ENCODE measurements at regions not wholly inside any gene's neighbourhood (a gene's known extent, or its start where the extent isn't known, plus 50 kb on each side); places are given as distances from the start of the nearest gene placed in this dataset.

- Mint-ChIP-seq H3K4me1 (ENCODE audit: low read depth) (no peaks in the 10 kb centered on the region), H3K4me3 (no peak overlapping the region), H3K27me3 (no peaks in the 10 kb centered on the region), H3K36me3 (ENCODE audit: low read depth) (no peaks in the 10 kb centered on the region), H3K27ac (no peak overlapping the region), H3K9me3 (no peaks in the 10 kb centered on the region)
- intact Hi-C loops (cut with micrococcal nuclease): no loop called here
Observed at GRCh38 chr4:34047363-34047762, 2197.0 kb downstream of the ARAP2 start.

GRCh38 chr4:34066126-34066525, 2178.2 kb downstream of the ARAP2 start:
- no peaks in the 10 kb centered on the region for H3K4me1 Mint-ChIP-seq (ENCODE audit: low read depth)
- H3K27ac Mint-ChIP-seq: no peak overlapping the region
- no peaks in the 10 kb centered on the region for H3K27me3 Mint-ChIP-seq
- no peak overlapping the region for H3K4me3 Mint-ChIP-seq
- no peaks in the 10 kb centered on the region for H3K9me3 Mint-ChIP-seq
- intact Hi-C loops (cut with micrococcal nuclease): no loop called here
- H3K36me3 Mint-ChIP-seq (ENCODE audit: low read depth): no peaks in the 10 kb centered on the region

- H3K4me1 Mint-ChIP-seq (ENCODE audit: low read depth): no peaks in the 10 kb centered on the region
- no peaks in the 10 kb centered on the region for H3K9me3 Mint-ChIP-seq
- H3K36me3 Mint-ChIP-seq (ENCODE audit: low read depth): no peaks in the 10 kb centered on the region
- H3K4me3 Mint-ChIP-seq: no peak overlapping the region
- H3K27ac Mint-ChIP-seq: no peak overlapping the region
- intact Hi-C loops (cut with micrococcal nuclease): no loop called here
- no peaks in the 10 kb centered on the region for H3K27me3 Mint-ChIP-seq
Observed at GRCh38 chr4:34091451-34091850, 2152.9 kb downstream of the ARAP2 start.

GRCh38 chr4:34094114-34094513, 2150.2 kb downstream of the ARAP2 start:
- Mint-ChIP-seq H3K27ac (no peak overlapping the region), H3K4me3 (no peak overlapping the region), H3K36me3 (ENCODE audit: low read depth) (no peaks in the 10 kb centered on the region), H3K9me3 (no peaks in the 10 kb centered on the region), H3K27me3 (no peaks in the 10 kb centered on the region), H3K4me1 (ENCODE audit: low read depth) (no peaks in the 10 kb centered on the region)
- intact Hi-C loops (cut with micrococcal nuclease): no loop called here

GRCh38 chr4:34105311-34105710, 2139.0 kb downstream of the ARAP2 start:
- Mint-ChIP-seq H3K36me3 (ENCODE audit: low read depth) (no peaks in the 10 kb centered on the region), H3K9me3 (no peaks in the 10 kb centered on the region), H3K27me3 (no peaks in the 10 kb centered on the region), H3K4me1 (ENCODE audit: low read depth) (no peaks in the 10 kb centered on the region), H3K27ac (no peak overlapping the region), H3K4me3 (no peak overlapping the region)
- intact Hi-C loops (cut with micrococcal nuclease): no loop called here

- Mint-ChIP-seq H3K27me3 (no peaks in the 10 kb centered on the region), H3K27ac (no peak overlapping the region), H3K9me3 (no peaks in the 10 kb centered on the region), H3K4me1 (ENCODE audit: low read depth) (no peaks in the 10 kb centered on the region), H3K36me3 (ENCODE audit: low read depth) (no peaks in the 10 kb centered on the region), H3K4me3 (no peak overlapping the region)
- intact Hi-C loops (cut with micrococcal nuclease): no loop called here
Observed at GRCh38 chr4:34108391-34108790, 2135.9 kb downstream of the ARAP2 start.

- no peak overlapping the region for H3K27ac Mint-ChIP-seq
- intact Hi-C loops (cut with micrococcal nuclease): no loop called here
- no peak overlapping the region for H3K4me3 Mint-ChIP-seq
- H3K4me1 Mint-ChIP-seq (ENCODE audit: low read depth): no peaks in the 10 kb centered on the region
- H3K9me3 Mint-ChIP-seq: no peaks in the 10 kb centered on the region
- no peaks in the 10 kb centered on the region for H3K36me3 Mint-ChIP-seq (ENCODE audit: low read depth)
- H3K27me3 Mint-ChIP-seq: no peaks in the 10 kb centered on the region
Observed at GRCh38 chr4:34112573-34112972, 2131.7 kb downstream of the ARAP2 start.

- no peak overlapping the region for H3K27ac Mint-ChIP-seq
- H3K4me3 Mint-ChIP-seq: no peak overlapping the region
- intact Hi-C loops (cut with micrococcal nuclease): no loop called here
- peaks cover 5% of the 10 kb centered on the region for H3K9me3 Mint-ChIP-seq
- no peaks in the 10 kb centered on the region for H3K36me3 Mint-ChIP-seq (ENCODE audit: low read depth)
- H3K27me3 Mint-ChIP-seq: no peaks in the 10 kb centered on the region
- H3K4me1 Mint-ChIP-seq (ENCODE audit: low read depth): no peaks in the 10 kb centered on the region
Observed at GRCh38 chr4:34138385-34138784, 2105.9 kb downstream of the ARAP2 start.

GRCh38 chr4:34139346-34139745, 2105.0 kb downstream of the ARAP2 start:
- no peak overlapping the region for H3K4me3 Mint-ChIP-seq
- no peaks in the 10 kb centered on the region for H3K27me3 Mint-ChIP-seq
- H3K4me1 Mint-ChIP-seq (ENCODE audit: low read depth): no peaks in the 10 kb centered on the region
- H3K27ac Mint-ChIP-seq: no peak overlapping the region
- intact Hi-C loops (cut with micrococcal nuclease): no loop called here
- no peaks in the 10 kb centered on the region for H3K36me3 Mint-ChIP-seq (ENCODE audit: low read depth)
- peaks cover 1% of the 10 kb centered on the region for H3K9me3 Mint-ChIP-seq

GRCh38 chr4:34148322-34148908, 2095.9 kb downstream of the ARAP2 start:
- Mint-ChIP-seq H3K36me3 (ENCODE audit: low read depth) (no peaks in the 10 kb centered on the region), H3K27me3 (no peaks in the 10 kb centered on the region), H3K9me3 (no peaks in the 10 kb centered on the region), H3K27ac (no peak overlapping the region), H3K4me3 (no peak overlapping the region), H3K4me1 (ENCODE audit: low read depth) (no peaks in the 10 kb centered on the region)
- intact Hi-C loops (cut with micrococcal nuclease): no loop called here

GRCh38 chr4:34157547-34157946, 2086.8 kb downstream of the ARAP2 start:
- intact Hi-C loops (cut with micrococcal nuclease): no loop called here
- Mint-ChIP-seq H3K27me3 (no peaks in the 10 kb centered on the region), H3K4me1 (ENCODE audit: low read depth) (no peaks in the 10 kb centered on the region), H3K4me3 (no peak overlapping the region), H3K27ac (no peak overlapping the region), H3K9me3 (peaks cover 38% of the 10 kb centered on the region), H3K36me3 (ENCODE audit: low read depth) (no peaks in the 10 kb centered on the region)

GRCh38 chr4:34158878-34159277, 2085.4 kb downstream of the ARAP2 start:
- no peaks in the 10 kb centered on the region for H3K4me1 Mint-ChIP-seq (ENCODE audit: low read depth)
- intact Hi-C loops (cut with micrococcal nuclease): no loop called here
- peaks cover 38% of the 10 kb centered on the region for H3K9me3 Mint-ChIP-seq
- no peak overlapping the region for H3K4me3 Mint-ChIP-seq
- no peaks in the 10 kb centered on the region for H3K36me3 Mint-ChIP-seq (ENCODE audit: low read depth)
- H3K27me3 Mint-ChIP-seq: no peaks in the 10 kb centered on the region
- no peak overlapping the region for H3K27ac Mint-ChIP-seq

- intact Hi-C loops (cut with micrococcal nuclease): no loop called here
- no peaks in the 10 kb centered on the region for H3K4me1 Mint-ChIP-seq (ENCODE audit: low read depth)
- H3K27me3 Mint-ChIP-seq: no peaks in the 10 kb centered on the region
- H3K4me3 Mint-ChIP-seq: no peak overlapping the region
- peaks cover 8% of the 10 kb centered on the region for H3K9me3 Mint-ChIP-seq
- H3K27ac Mint-ChIP-seq: no peak overlapping the region
- H3K36me3 Mint-ChIP-seq (ENCODE audit: low read depth): no peaks in the 10 kb centered on the region
Observed at GRCh38 chr4:34170946-34171345, 2073.4 kb downstream of the ARAP2 start.

- H3K27ac Mint-ChIP-seq: no peak overlapping the region
- peaks cover 8% of the 10 kb centered on the region for H3K9me3 Mint-ChIP-seq
- no peak overlapping the region for H3K4me3 Mint-ChIP-seq
- no peaks in the 10 kb centered on the region for H3K36me3 Mint-ChIP-seq (ENCODE audit: low read depth)
- H3K27me3 Mint-ChIP-seq: no peaks in the 10 kb centered on the region
- intact Hi-C loops (cut with micrococcal nuclease): no loop called here
- H3K4me1 Mint-ChIP-seq (ENCODE audit: low read depth): no peaks in the 10 kb centered on the region
Observed at GRCh38 chr4:34176609-34177008, 2067.7 kb downstream of the ARAP2 start.

GRCh38 chr4:34178476-34178875, 2065.8 kb downstream of the ARAP2 start:
- H3K9me3 Mint-ChIP-seq: peaks cover 3% of the 10 kb centered on the region

More at GRCh38 chr4:34178476-34178875, 2065.8 kb downstream of the ARAP2 start:
- no peaks in the 10 kb centered on the region for H3K4me1 Mint-ChIP-seq (ENCODE audit: low read depth)
- no peak overlapping the region for H3K27ac Mint-ChIP-seq
- no peak overlapping the region for H3K4me3 Mint-ChIP-seq
- intact Hi-C loops (cut with micrococcal nuclease): no loop called here
- no peaks in the 10 kb centered on the region for H3K36me3 Mint-ChIP-seq (ENCODE audit: low read depth)
- no peaks in the 10 kb centered on the region for H3K27me3 Mint-ChIP-seq
